ENCODE measurements at regions not wholly inside any gene's neighbourhood (a gene's known extent, or its start where the extent isn't known, plus 50 kb on each side); places are given as distances from the start of the nearest gene placed in this dataset.
A peak's percentile ranks its signal among the peaks of the same experiment; 100 is the strongest.

DNA sequence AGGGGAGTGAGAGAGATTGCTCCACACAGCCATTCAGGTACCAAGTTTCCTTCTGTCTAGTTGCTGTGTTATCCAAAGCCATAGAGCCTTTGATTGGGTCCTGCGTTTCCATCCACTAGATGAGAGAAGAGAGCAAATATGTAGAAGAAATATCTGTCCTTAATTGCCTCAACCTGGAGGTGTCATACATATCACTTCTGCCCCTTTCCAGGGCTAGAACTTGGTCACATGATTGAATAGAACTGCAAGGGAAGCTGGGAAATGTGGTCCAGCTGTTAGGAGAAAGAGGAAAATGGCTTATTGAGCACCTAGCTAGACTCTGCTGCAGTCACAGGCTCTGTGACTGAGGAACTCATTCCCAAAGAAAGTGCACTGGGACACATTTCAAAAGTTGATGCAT, 115.6 kb upstream of the JAG1 start:
- H3K4me3 ChIP-seq (ENCODE audit: low read depth, low read length), result no peak overlapping the region
- TF ChIP-seq, protein P1, sequence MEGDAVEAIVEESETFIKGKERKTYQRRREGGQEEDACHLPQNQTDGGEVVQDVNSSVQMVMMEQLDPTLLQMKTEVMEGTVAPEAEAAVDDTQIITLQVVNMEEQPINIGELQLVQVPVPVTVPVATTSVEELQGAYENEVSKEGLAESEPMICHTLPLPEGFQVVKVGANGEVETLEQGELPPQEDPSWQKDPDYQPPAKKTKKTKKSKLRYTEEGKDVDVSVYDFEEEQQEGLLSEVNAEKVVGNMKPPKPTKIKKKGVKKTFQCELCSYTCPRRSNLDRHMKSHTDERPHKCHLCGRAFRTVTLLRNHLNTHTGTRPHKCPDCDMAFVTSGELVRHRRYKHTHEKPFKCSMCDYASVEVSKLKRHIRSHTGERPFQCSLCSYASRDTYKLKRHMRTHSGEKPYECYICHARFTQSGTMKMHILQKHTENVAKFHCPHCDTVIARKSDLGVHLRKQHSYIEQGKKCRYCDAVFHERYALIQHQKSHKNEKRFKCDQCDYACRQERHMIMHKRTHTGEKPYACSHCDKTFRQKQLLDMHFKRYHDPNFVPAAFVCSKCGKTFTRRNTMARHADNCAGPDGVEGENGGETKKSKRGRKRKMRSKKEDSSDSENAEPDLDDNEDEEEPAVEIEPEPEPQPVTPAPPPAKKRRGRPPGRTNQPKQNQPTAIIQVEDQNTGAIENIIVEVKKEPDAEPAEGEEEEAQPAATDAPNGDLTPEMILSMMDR (IDR thresholded peaks at IDR 0.05; ENCODE audit: insufficient read depth, low read length), result no peak
- DNase-seq (ENCODE audit: low read depth), result no peak

DNA sequence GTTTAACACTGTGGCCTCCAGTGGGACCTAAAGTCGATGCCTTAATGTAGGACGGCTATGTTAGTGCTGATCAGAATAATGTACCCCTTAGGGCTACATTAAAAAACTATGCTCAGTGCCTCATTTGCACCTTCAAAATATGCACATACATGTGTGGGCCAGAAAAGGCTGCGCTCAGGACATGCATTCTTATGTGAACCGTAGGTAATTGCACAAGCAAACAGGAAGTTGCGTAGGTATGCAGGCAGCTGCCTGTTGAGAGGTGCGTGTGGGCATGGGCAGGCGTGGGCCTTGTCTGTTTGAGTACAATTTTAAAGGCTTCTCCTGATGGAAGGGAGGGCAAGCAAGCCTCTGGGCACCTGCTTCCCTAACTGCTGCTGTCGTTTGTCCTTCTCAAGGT, 116.2 kb upstream of the JAG1 start:
- no peak for DNase-seq (ENCODE audit: low read depth)
- TF ChIP-seq, protein P1 (IDR thresholded peaks at IDR 0.05; ENCODE audit: insufficient read depth, low read length), result no peak
- no peak overlapping the region for H3K4me3 ChIP-seq (ENCODE audit: low read depth, low read length)

DNA sequence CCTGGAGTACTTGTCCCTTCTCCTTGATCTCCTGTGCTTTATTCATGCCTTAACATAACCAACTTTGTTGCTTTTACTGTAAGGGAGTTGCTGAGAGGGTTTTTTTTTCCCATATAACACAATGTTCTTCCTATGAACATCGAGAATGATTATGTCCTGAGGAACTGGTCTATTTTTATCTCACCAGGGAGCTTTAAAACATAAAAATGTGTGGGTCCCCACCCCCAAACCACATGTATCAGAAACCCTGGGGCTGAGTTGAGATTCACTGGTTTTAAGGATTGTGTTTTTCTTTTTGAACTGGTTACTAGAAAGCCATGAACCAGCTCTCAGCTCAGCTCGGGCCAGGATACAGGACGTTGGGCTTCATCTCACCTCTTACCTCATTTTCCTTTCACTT, 118.5 kb upstream of the JAG1 start:
- DNase-seq (ENCODE audit: low read depth), result no peak
- H3K4me3 ChIP-seq (ENCODE audit: low read depth, low read length), result no peak overlapping the region
- TF ChIP-seq, protein P1 (IDR thresholded peaks at IDR 0.05; ENCODE audit: insufficient read depth, low read length), result no peak

DNA sequence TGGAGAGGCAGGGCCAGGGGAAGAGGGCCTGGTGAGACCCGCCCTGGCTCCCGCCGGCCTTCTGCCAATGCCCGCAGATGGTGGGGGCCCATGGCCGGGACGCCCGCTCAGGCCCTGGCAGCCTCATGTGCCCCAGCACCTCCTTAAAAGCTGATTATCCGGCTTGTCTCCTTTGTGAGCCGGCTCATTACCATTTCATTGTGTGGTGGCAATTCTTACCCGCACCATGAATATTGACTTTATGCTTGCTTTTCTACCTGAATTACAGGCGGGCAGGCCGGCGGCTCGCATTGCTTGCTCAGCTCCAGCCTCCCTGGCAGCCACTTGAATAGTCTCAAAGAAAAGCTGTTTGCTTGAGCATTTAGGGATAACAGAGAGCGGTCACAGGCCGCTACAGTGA, 120.0 kb upstream of the JAG1 start:
- DNase-seq (ENCODE audit: low read depth), result no peak
- H3K4me3 ChIP-seq (ENCODE audit: low read depth, low read length), result no peak overlapping the region
- TF ChIP-seq, protein P1 (IDR thresholded peaks at IDR 0.05; ENCODE audit: insufficient read depth, low read length), result no peak

DNA sequence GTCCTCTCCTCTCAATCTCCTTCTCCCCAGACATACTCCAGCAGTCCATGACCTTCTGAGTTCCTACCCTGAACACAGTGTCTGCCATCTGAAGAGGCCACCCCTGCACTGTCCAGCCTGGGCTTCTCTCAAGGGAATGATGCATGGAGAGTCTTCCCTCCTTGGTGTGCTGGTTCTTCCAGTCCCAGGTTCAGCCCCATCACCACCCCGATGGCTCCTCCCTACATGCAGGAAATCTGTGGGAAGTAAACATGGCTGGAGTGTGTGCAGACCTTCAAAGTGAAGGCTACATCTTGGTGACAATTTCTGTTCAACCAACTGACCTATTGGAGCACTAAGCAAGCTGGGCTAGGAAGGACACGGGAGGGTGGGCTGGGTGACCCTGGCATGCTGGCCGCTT, 121.0 kb upstream of the JAG1 start:
- no peak for DNase-seq (ENCODE audit: low read depth)
- no peak overlapping the region for H3K4me3 ChIP-seq (ENCODE audit: low read depth, low read length)
- TF ChIP-seq, protein P1 (IDR thresholded peaks at IDR 0.05; ENCODE audit: insufficient read depth, low read length), result no peak

DNA sequence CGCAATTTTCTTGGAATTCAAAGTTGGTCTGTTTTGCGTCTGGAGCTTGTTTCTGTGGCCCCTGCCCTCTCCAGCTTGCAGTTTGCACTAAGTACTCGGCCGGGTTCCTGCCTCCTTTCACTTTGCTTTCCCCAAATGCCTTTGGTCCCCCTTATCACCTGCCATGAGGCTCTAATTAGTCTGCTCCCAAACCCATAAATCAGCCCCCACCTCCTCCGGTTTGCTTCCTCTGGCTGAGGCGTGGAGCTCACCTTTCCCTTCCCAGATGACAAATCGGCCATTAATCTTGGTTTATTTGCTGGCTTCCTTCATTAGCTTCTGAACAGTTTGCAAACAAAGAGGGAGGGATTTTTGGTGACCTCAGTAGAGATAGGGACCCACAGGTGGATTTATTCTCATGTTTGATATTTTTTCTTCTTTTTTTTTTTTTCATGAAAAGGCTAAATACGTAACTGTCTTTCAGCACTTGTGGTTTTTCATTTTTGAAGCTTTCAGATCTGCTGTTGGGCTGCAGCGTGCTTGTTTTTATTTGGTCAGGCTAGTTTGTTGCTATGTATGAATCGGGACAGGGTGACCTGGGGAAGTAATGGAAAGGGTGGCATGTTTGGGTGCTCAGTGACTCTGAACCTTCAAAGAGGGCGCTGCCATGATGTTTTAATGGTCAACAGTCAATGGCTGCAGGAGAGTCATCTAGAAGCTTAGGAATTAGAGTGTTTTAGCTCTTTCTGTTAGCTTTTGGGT, 121.7 kb upstream of the JAG1 start:
- TF ChIP-seq, protein P1 (IDR thresholded peaks at IDR 0.05; ENCODE audit: insufficient read depth, low read length), result no peak
- no peak overlapping the region for H3K4me3 ChIP-seq (ENCODE audit: low read depth, low read length)
- DNase-seq (ENCODE audit: low read depth), result no peak

DNA sequence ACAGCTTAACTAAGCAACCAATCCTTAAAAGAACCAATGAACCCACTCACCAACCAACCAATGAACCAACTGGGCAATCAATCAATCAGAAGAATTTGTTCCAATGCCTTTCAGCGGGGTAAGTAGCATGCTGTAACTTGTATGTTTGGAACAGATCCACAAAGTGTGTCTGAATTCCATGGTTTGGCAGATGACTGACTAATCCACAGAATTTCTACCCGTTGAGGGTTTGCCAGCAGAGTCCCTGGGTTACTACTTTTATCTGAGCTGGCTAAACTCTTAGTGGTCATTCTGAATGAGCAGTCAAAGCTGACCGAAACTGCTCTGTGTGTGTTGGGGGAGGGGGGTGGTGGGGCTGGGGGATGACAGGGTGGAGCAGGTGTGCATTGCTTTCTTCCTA, 125.0 kb upstream of the JAG1 start:
- peak; percentile 43 for DNase-seq (ENCODE audit: low read depth)
- H3K4me3 ChIP-seq (ENCODE audit: low read depth, low read length), result no peak overlapping the region
- TF ChIP-seq, protein P1 (IDR thresholded peaks at IDR 0.05; ENCODE audit: insufficient read depth, low read length), result no peak

Data from fibroblast of the aortic adventitia (primary cell).